ENCODE measurements at regions not wholly inside any gene's neighbourhood (a gene's known extent, or its start where the extent isn't known, plus 50 kb on each side); places are given as distances from the start of the nearest gene placed in this dataset.
"Not testable (repeated sequence)": the region's sequence is repeated elsewhere in the genome, so short reads cannot be mapped to it uniquely, and the experiment has no call there.

GRCh38 chr17:64800987-64801386 lies 118.3 kb downstream of the LRRC37A3 start:
- DNase-seq, result not testable (repeated sequence)

GRCh38 chr17:64800361-64800895 lies 118.8 kb downstream of the LRRC37A3 start:
- DNase-seq, result not testable (repeated sequence)

- not testable (repeated sequence) for DNase-seq
Observed at GRCh38 chr17:64799543-64800188, 119.6 kb downstream of the LRRC37A3 start.

GRCh38 chr17:64798961-64799360 lies 120.3 kb downstream of the LRRC37A3 start:
- DNase-seq, result not testable (repeated sequence)

DNA sequence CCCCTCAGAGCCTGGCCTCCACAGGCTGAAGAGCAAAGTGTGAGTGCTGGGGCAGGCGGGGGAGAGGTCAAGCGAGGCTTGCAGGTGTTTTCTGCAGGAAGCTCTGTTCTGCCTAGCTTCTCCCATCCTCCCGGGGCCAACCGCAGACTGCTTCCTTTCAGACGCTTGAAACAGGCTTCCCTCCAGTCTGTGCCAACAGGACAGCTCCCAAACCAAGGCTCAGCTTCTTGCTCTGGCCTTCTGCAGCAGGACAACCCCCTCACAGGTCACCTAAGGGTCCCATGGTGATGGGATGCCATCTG lies 120.8 kb downstream of the LRRC37A3 start:
- not testable (repeated sequence) for DNase-seq

- DNase-seq, result not testable (repeated sequence)
Observed at GRCh38 chr17:64797746-64798488, 121.4 kb downstream of the LRRC37A3 start.

DNA sequence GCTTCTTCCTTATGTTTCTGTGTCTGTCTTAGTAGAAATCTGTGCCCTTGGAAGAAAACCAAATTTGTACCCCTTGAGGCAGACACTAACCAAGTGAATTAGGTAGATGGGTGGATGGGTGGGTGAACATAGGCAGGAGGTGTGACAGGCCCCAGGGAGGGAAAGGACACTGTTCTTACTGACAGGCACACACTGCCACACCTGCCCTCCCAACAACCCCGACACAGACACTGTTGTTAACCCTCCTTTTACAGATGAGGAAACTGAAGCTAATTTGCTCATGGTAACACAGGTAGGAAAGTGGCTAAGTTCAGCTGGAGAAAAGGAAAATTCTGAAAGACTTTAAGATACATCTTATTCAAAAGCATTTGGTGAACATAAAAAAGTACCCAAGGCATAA lies 123.9 kb downstream of the LRRC37A3 start:
- not testable (repeated sequence) for DNase-seq

GRCh38 chr17:64794548-64795274 lies 124.6 kb downstream of the LRRC37A3 start:
- not testable (repeated sequence) for DNase-seq

DNA sequence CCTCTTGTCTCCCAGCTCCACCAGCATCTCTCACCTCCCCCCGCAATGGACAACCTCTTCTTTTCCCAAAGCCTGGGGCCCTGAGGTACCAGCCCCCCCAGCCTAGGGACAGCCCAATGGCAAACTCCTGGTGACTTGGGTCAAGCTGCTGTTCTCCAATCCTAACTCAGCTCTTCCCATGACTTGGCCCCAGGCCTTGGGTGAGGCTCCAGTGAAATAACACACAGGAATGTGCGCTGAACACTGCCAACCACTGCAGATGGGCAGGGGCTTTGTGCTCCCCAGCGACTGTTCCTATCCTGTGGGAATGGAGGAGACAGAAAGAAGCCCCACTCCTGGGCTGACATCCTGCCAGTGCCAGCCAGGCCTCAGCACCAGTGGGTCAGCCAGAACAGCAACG lies 125.2 kb downstream of the LRRC37A3 start:
- not testable (repeated sequence) for DNase-seq

GRCh38 chr17:64792793-64793575 lies 126.3 kb downstream of the LRRC37A3 start:
- peak; percentile 55 to 60 for DNase-seq

- DNase-seq, result not testable (repeated sequence)
Observed at GRCh38 chr17:64792276-64792675, 127.0 kb downstream of the LRRC37A3 start.

- not testable (repeated sequence) for DNase-seq
Observed at GRCh38 chr17:64791691-64792090, 127.6 kb downstream of the LRRC37A3 start.

DNA sequence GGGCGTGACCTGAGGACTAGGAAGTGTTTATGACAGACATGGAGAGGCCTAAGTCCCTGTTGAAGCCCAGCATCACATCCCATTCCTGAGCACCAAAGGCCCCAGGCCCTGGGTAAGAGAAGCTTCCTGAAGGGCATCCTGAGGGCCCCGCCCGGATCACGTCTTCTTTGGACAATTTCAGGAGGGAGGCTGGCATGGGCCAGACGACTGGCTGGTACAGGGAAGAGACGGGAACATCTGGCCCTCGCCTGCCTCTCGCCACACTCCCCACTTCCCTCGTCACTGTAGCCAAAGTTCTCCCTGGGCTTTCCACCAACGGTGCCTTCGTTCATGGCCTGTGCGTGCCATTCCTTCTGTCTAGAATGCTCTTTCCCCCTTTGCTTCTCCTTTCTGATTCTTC lies 128.1 kb downstream of the LRRC37A3 start:
- DNase-seq, result not testable (repeated sequence)

DNA sequence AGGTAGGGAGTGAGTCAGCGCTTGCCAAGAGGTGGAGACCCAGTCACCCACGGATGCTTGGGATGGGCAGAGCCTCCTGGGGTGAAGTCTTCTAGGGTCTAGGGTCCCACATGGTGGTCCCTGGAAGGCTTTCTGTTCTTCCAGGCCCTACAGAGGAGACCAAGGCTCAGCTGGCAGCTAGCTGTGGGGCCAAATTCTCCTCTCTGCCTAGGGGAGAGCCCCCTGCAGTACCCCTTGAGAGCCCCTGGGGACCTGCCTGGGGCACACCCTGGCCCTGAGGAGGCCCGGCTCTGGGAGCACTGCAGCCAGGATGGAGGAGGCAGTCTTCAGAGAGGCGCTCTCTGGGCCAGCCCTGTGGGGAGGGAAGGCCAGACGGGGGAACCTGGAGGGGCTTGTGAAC lies 128.6 kb upstream of the SMURF2 start:
- not testable (repeated sequence) for DNase-seq

DNA sequence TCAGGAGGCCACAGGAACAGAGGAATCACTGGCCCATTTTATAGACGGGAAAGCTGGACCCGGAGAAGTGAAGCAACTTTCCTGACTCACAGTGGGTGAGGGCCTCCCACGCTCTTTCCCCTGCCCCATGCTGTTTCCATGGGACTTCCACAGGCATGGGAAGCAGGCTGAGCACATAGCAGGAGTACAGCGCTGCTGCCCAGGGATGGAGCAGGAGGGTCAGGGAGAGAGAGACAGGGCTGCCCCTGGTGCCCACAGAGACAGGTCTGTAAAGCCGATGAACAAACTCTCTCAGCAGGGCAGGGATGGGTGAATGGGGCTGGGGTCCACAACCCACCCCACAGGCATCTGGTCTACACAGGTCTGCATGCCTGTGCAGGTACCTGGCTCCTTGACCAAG lies 128.1 kb upstream of the SMURF2 start:
- DNase-seq, result not testable (repeated sequence)

DNA sequence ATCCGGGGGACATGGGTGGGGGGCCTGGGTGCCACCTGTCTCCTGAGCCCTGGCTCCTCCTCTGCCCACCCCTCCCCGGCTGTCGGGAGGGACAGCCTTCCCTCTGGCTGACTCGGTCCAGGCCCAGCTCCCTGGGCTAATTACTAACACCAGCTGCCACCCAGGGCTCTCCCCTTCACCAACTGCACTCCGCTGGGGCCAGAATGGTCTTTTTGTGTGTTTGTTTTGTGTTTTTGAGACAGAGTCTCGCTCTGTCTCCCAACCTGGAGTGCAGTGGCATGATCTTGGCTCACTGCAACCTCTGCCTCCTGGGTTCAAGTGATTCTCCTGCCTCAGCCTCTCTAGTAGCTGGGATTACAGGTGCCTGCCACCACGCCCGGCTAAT lies 126.9 kb upstream of the SMURF2 start:
- not testable (repeated sequence) for DNase-seq

DNA sequence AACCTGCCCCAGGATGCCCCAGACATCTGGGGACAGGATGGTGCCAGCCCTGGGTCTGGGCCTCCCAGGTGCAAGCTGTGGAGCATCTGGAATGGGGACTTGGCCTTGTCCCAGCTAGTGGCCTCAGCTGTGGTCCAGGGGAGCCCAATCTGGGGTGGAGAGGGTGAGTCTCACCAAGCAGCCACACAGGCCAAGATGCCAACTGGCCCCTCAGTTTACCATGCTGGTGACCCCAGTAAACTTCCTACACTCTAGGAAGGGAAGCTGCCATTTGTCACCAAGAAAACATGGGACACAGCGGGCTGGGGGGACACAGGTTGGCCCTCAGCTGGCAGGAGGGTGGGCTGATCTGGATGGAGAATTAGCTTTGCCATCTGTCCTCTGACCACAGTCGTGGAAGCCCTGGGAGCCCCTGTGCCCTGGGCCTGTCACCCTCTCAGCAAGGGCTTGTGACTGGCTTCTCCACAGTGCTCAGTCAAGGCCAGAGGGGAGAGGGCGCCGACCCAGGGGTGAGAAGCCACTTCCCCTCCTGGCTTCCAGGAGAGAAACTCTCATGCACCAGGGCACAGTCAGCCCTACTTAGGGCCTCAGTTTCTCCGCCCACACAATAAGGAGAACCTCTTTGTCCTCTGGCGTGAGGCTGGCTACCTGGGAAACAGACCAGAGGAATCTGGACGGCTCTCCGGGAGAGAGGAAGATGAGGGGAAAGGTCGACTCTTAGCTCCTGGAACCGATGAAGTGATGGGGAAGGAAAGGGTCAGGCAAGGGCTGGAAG lies 126.4 kb upstream of the SMURF2 start:
- DNase-seq, result no peak

- no peak for DNase-seq
Observed at GRCh38 chr17:64787921-64788271, 125.8 kb upstream of the SMURF2 start.

DNA sequence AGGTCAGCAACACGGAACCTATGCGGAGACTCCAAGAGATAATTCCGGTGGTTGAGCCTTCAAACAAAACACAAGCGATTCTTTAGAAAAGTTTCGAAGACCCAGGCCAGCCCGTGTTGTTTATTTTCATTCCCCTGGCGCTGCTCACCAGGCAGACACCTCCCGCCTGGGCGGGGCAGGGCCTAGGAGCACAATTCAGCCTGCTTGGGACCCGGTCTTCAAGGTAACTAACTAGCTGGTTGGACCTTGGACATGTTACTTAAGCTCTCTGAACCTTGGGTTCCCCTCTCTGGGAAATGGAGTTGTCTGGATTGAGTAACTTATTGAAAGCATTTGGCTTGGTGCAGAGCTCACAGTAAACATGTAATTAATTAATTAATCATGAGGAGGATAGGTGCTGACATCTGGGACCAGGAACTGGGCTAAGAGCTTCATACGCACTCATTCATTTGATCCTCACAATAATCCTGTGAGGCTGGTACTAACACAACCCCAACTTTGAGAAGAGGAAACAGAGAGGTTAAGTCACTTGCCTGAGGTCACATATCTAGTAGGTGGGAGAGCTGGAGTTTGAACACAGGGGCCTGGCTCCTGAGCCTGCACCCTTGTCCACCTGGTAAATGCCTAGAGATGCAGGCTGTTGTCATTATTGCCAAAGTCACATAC lies 125.3 kb upstream of the SMURF2 start:
- no peak for DNase-seq

DNA sequence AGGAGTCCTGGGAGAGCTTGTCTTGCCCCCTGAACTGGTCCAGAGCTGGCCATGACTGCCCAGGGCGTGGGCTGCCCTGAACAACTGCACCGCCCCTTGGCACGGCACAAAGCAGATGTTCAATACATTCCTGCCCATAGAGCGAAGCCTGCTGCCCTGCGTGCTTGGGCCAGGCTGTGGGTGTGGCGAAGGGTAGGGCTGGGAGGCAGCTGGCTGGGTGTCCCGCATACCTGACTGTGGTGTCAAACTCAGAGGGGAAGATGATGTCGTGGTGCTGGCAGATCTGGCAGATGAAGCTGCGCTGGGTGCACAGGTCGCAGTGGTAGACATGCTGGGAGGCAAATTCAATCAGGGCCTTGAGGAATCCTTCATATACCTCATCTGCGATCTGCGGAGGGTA lies 124.2 kb upstream of the SMURF2 start:
- DNase-seq, result no peak

DNA sequence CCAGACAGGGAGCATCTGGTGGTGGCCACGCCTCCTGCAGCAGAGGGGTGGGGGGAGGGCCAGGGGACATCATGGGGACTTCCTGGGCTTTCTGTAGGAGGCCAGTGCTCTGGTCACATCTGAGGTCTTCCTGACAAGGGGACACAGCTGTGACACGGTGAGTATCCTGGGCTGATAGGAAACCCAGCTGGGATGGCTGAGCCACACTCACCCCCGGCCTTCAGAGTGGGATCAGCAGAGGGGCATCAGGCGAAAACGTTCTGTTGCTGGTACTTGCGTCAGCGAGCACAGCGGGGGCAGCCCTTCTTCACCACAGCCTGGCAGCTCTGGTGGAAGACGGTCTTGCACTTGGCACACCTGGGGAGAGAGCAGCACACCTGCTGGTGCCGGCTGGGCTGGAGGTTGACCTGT lies 122.9 kb upstream of the SMURF2 start:
- peak; percentile 8 to 12 for DNase-seq
